ENCODE measurements at regions not wholly inside any gene's neighbourhood (a gene's known extent, or its start where the extent isn't known, plus 50 kb on each side); places are given as distances from the start of the nearest gene placed in this dataset.

DNA sequence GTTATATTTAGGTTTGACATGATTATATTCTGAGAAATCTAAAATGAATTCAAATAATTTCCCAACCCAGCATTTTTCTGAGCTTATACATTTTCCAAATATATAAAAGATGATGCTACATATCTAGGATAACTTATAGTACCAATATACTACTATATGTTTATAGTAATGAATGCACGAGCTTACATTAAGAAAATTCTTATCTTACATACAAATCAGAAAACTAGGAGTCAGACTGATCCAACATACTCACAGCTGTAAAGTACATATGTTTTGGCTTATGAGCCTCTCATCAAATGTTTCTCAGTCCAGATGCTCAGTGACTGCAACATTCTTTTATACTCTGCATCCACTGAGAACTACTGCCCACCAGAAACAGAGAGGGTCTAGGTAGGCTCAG lies 491.3 kb upstream of the KLF12 start:
- Histone ChIP-seq H3K9me3 (replicated peaks in 1 of 2; ENCODE audit: control insufficient read depth in 1 of 2, insufficient read depth in 1 of 2, low read length in 2 of 2) (peaks cover 10 to 15% of the 10 kb centered on the region in 2 donors), H3K4me1 (ENCODE audit: control insufficient read depth in 1 of 2, insufficient read depth in 2 of 2, low read length in 2 of 2) (no peaks in the 10 kb centered on the region), H3K27ac (ENCODE audit: low read depth in 1 of 2, low read length in 2 of 2) (no peak overlapping the region), H3K79me2 (ENCODE audit: insufficient read depth, low read length) (no peaks in the 10 kb centered on the region), H2AFZ (ENCODE audit: insufficient read depth, low read depth, low read length, poor library complexity, severe bottlenecking) (no peak overlapping the region), H4K20me1 (ENCODE audit: insufficient read depth, low read length) (no peaks in the 10 kb centered on the region), H3K9ac (ENCODE audit: insufficient read depth, low read length, poor library complexity, severe bottlenecking) (no peak overlapping the region), H3K36me3 (replicated peaks in 1 of 2; ENCODE audit: control insufficient read depth in 1 of 2, insufficient read depth in 2 of 2, low read length in 2 of 2) (no peaks in the 10 kb centered on the region), H3K4me3 (replicated peaks in 1 of 3; ENCODE audit: low read depth in 2 of 3, low read length in 3 of 3) (no peak overlapping the region), H3K27me3 (ENCODE audit: control insufficient read depth in 2 of 2, insufficient read depth in 2 of 2, low read length in 2 of 2) (no peaks in the 10 kb centered on the region), H3K4me2 (replicated peaks; ENCODE audit: extremely low read depth, low read length, poor library complexity, severe bottlenecking) (no peak overlapping the region)
- Mint-ChIP-seq H3K27me3 (ENCODE audit: low read depth in 3 of 3) (peaks cover 0 to 2% (median 0%) of the 10 kb centered on the region in 3 donors), H3K27ac (no peak overlapping the region), H3K4me1 (no peaks in the 10 kb centered on the region), H3K4me3 (no peak overlapping the region), H3K36me3 (no peaks in the 10 kb centered on the region), H3K9me3 (peaks cover 7 to 13% (median 9%) of the 10 kb centered on the region in 7 donors)
- DNase-seq, result no peak
- TF ChIP-seq, protein P1, sequence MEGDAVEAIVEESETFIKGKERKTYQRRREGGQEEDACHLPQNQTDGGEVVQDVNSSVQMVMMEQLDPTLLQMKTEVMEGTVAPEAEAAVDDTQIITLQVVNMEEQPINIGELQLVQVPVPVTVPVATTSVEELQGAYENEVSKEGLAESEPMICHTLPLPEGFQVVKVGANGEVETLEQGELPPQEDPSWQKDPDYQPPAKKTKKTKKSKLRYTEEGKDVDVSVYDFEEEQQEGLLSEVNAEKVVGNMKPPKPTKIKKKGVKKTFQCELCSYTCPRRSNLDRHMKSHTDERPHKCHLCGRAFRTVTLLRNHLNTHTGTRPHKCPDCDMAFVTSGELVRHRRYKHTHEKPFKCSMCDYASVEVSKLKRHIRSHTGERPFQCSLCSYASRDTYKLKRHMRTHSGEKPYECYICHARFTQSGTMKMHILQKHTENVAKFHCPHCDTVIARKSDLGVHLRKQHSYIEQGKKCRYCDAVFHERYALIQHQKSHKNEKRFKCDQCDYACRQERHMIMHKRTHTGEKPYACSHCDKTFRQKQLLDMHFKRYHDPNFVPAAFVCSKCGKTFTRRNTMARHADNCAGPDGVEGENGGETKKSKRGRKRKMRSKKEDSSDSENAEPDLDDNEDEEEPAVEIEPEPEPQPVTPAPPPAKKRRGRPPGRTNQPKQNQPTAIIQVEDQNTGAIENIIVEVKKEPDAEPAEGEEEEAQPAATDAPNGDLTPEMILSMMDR (IDR thresholded peaks at IDR 0.05), result no peak
- intact Hi-C loops (cut with micrococcal nuclease), result no loop called here
- WGBS (ENCODE audit: insufficient coverage), result no CpG with 5 or more reads among the region's 1 CpG

DNA sequence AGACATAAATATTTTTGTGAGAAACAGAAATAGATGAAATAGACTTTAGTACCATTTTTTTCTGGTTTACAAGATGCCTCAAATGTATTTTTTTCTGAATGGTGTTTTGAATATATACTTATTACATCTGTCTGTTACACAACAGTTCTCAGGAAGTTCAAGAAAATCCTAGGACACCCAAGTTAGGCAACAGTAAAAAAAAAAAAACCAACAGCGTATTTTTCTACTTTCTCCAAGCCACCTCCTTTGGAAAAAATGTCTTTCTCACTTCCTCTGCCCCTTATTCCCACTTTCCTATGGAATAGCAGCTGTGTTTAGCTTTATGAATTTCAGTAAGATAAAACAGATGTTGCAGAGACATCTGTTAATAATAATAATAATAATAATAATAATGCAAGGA lies 489.6 kb upstream of the KLF12 start:
- no peak overlapping the region for H3K27ac ChIP-seq (ENCODE audit: low read depth in 1 of 2, low read length in 2 of 2)
- no peaks in the 10 kb centered on the region for H3K4me1 ChIP-seq (ENCODE audit: control insufficient read depth in 1 of 2, insufficient read depth in 2 of 2, low read length in 2 of 2)
- peaks cover 0 to 14% of the 10 kb centered on the region in 2 donors for H3K9me3 ChIP-seq (replicated peaks in 1 of 2; ENCODE audit: control insufficient read depth in 1 of 2, insufficient read depth in 1 of 2, low read length in 2 of 2)
- H3K27ac Mint-ChIP-seq, result no peak overlapping the region
- H3K79me2 ChIP-seq (ENCODE audit: insufficient read depth, low read length), result no peaks in the 10 kb centered on the region
- H3K27me3 Mint-ChIP-seq (ENCODE audit: low read depth in 3 of 3), result peaks cover 0 to 2% (median 0%) of the 10 kb centered on the region in 3 donors
- no peak for DNase-seq
- H3K4me3 Mint-ChIP-seq, result no peak overlapping the region
- no peaks in the 10 kb centered on the region for H3K4me1 Mint-ChIP-seq
- H3K27me3 ChIP-seq (ENCODE audit: control insufficient read depth in 2 of 2, insufficient read depth in 2 of 2, low read length in 2 of 2), result no peaks in the 10 kb centered on the region
- H3K9ac ChIP-seq (ENCODE audit: insufficient read depth, low read length, poor library complexity, severe bottlenecking), result no peak overlapping the region
- no peak overlapping the region for H3K4me3 ChIP-seq (replicated peaks in 1 of 3; ENCODE audit: low read depth in 2 of 3, low read length in 3 of 3)
- no peaks in the 10 kb centered on the region for H3K36me3 Mint-ChIP-seq
- no CpG with 5 or more reads among the region's 1 CpG for WGBS (ENCODE audit: insufficient coverage)
- H3K36me3 ChIP-seq (replicated peaks in 1 of 2; ENCODE audit: control insufficient read depth in 1 of 2, insufficient read depth in 2 of 2, low read length in 2 of 2), result no peaks in the 10 kb centered on the region
- TF ChIP-seq, protein P1 (IDR thresholded peaks at IDR 0.05), result no peak
- no peak overlapping the region for H2AFZ ChIP-seq (ENCODE audit: insufficient read depth, low read depth, low read length, poor library complexity, severe bottlenecking)
- H4K20me1 ChIP-seq (ENCODE audit: insufficient read depth, low read length), result no peaks in the 10 kb centered on the region
- peaks cover 2 to 12% (median 7%) of the 10 kb centered on the region in 7 donors for H3K9me3 Mint-ChIP-seq
- intact Hi-C loops (cut with micrococcal nuclease), result no loop called here
- no peak overlapping the region for H3K4me2 ChIP-seq (replicated peaks; ENCODE audit: extremely low read depth, low read length, poor library complexity, severe bottlenecking)

Data from CD14-positive monocyte (primary cell).